ENCODE measurements at regions not wholly inside any gene's neighbourhood (a gene's known extent, or its start where the extent isn't known, plus 50 kb on each side); places are given as distances from the start of the nearest gene placed in this dataset.
"Not testable (repeated sequence)": the region's sequence is repeated elsewhere in the genome, so short reads cannot be mapped to it uniquely, and the experiment has no call there.

DNA sequence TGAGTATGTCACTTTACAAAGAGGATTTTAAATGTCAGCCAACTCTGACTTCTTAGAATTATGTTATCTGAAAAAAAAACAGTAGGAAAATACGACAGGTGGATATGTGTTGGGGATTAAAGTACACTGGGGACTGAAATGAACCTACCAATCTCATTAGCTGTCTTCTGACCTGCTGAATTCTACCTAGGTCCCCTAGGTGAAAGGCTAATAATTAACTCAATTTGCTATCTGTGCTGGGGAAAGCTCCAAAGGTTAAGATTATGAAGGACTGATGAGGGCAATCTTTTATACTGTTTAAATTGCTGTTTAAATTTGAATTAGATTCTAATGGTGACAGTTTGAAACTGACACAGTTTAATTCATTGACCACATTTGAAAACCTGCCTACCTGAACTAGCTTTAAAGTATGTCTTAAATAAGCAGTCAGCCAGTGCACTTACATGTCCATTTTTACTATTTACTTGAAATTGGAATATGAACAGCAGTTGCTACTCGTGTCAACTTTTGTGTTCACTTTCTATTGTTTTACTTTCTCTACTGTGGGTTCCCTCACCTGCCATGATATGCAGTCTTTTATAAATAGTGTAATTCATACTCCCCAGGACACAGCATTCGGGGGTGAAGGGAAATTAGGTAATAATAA lies 977.3 kb downstream of the C4orf33 start:
- no peaks in the 10 kb centered on the region for H3K27me3 ChIP-seq (replicated peaks; ENCODE audit: insufficient read depth)
- H3K4me3 ChIP-seq, result no peak overlapping the region
- no peak overlapping the region for H3K27ac ChIP-seq
- H3K79me2 ChIP-seq (ENCODE audit: insufficient read depth), result no peaks in the 10 kb centered on the region
- in situ Hi-C loops (cut with MboI), result no loop called here
- no peak overlapping the region for H2AFZ ChIP-seq
- WGBS, 2 experiments (ENCODE audit: low coverage in 1 of 2, low lambda C conversion rate in 2 of 2, missing lambda C conversion rate in 2 of 2), result 1 to 2% methylated on average over 3 of the region's 3 CpGs
- no peaks in the 10 kb centered on the region for H3F3A ChIP-seq (ENCODE audit: insufficient read depth)
- H4K20me1 ChIP-seq (ENCODE audit: insufficient read depth), result no peaks in the 10 kb centered on the region
- H3K36me3 ChIP-seq (ENCODE audit: low read depth), result no peaks in the 10 kb centered on the region
- H3K4me2 ChIP-seq (ENCODE audit: unreplicated experiment), result no peak overlapping the region
- H3K4me1 ChIP-seq (ENCODE audit: insufficient read depth), result no peaks in the 10 kb centered on the region
- no peaks in the 10 kb centered on the region for H3K9me3 ChIP-seq (ENCODE audit: low read depth)
- TF ChIP-seq EZH2phosphoT487 (IDR thresholded peaks at IDR 0.05; ENCODE audit: insufficient read depth, low read depth), result no peak
- no peak for TF ChIP-seq EZH2 (IDR thresholded peaks at IDR 0.05; ENCODE audit: insufficient read depth, poor library complexity, severe bottlenecking)
- DNase-seq, result no peak
- no peaks in the 10 kb centered on the region for H3K9me2 ChIP-seq (ENCODE audit: insufficient read depth)
- no peak overlapping the region for H3K9ac ChIP-seq

GRCh38 chr4:130074096-130074495 lies 978.1 kb downstream of the C4orf33 start:
- Histone ChIP-seq H3K9ac (no peak overlapping the region), H3K36me3 (ENCODE audit: low read depth) (no peaks in the 10 kb centered on the region), H3K4me2 (ENCODE audit: unreplicated experiment) (no peak overlapping the region), H3K27me3 (replicated peaks; ENCODE audit: insufficient read depth) (no peaks in the 10 kb centered on the region), H3K9me3 (ENCODE audit: low read depth) (no peaks in the 10 kb centered on the region), H3F3A (ENCODE audit: insufficient read depth) (no peaks in the 10 kb centered on the region), H3K4me1 (ENCODE audit: insufficient read depth) (no peaks in the 10 kb centered on the region), H3K27ac (no peak overlapping the region), H4K20me1 (ENCODE audit: insufficient read depth) (no peaks in the 10 kb centered on the region), H3K9me2 (ENCODE audit: insufficient read depth) (no peaks in the 10 kb centered on the region), H3K4me3 (no peak overlapping the region), H3K79me2 (ENCODE audit: insufficient read depth) (no peaks in the 10 kb centered on the region), H2AFZ (no peak overlapping the region)
- DNase-seq, result no peak
- TF ChIP-seq EZH2 (IDR thresholded peaks at IDR 0.05; ENCODE audit: insufficient read depth, poor library complexity, severe bottlenecking), result no peak
- no peak for TF ChIP-seq EZH2phosphoT487 (IDR thresholded peaks at IDR 0.05; ENCODE audit: insufficient read depth, low read depth)
- in situ Hi-C loops (cut with MboI), result no loop called here
- WGBS, 2 experiments (ENCODE audit: low coverage in 1 of 2, low lambda C conversion rate in 2 of 2, missing lambda C conversion rate in 2 of 2), result 30% methylated on average over 5 of the region's 5 CpGs

- no peak overlapping the region for H2AFZ ChIP-seq
- H3K36me3 ChIP-seq (ENCODE audit: low read depth), result no peaks in the 10 kb centered on the region
- no peaks in the 10 kb centered on the region for H4K20me1 ChIP-seq (ENCODE audit: insufficient read depth)
- WGBS, 2 experiments (ENCODE audit: low coverage in 1 of 2, low lambda C conversion rate in 2 of 2, missing lambda C conversion rate in 2 of 2), result 0 to 11% methylated on average over 1 of the region's 1 CpG
- no peak for DNase-seq
- H3K27ac ChIP-seq, result no peak overlapping the region
- H3F3A ChIP-seq (ENCODE audit: insufficient read depth), result no peaks in the 10 kb centered on the region
- H3K27me3 ChIP-seq (replicated peaks; ENCODE audit: insufficient read depth), result no peaks in the 10 kb centered on the region
- no peaks in the 10 kb centered on the region for H3K9me3 ChIP-seq (ENCODE audit: low read depth)
- H3K4me1 ChIP-seq (ENCODE audit: insufficient read depth), result no peaks in the 10 kb centered on the region
- TF ChIP-seq EZH2phosphoT487 (IDR thresholded peaks at IDR 0.05; ENCODE audit: insufficient read depth, low read depth) (no peak), EZH2 (IDR thresholded peaks at IDR 0.05; ENCODE audit: insufficient read depth, poor library complexity, severe bottlenecking) (no peak)
- no peaks in the 10 kb centered on the region for H3K79me2 ChIP-seq (ENCODE audit: insufficient read depth)
- in situ Hi-C loops (cut with MboI), result no loop called here
- no peak overlapping the region for H3K9ac ChIP-seq
- no peak overlapping the region for H3K4me2 ChIP-seq (ENCODE audit: unreplicated experiment)
- H3K4me3 ChIP-seq, result no peak overlapping the region
- no peaks in the 10 kb centered on the region for H3K9me2 ChIP-seq (ENCODE audit: insufficient read depth)
Observed at GRCh38 chr4:130077275-130077674, 981.3 kb downstream of the C4orf33 start.

- H3F3A ChIP-seq (ENCODE audit: insufficient read depth); H3K9me3 ChIP-seq (ENCODE audit: low read depth); H3K4me2 ChIP-seq (ENCODE audit: unreplicated experiment); H3K9me2 ChIP-seq (ENCODE audit: insufficient read depth); H3K27me3 ChIP-seq (replicated peaks; ENCODE audit: insufficient read depth); H3K27ac ChIP-seq; H3K36me3 ChIP-seq (ENCODE audit: low read depth); H4K20me1 ChIP-seq (ENCODE audit: insufficient read depth); H2AFZ ChIP-seq; H3K79me2 ChIP-seq (ENCODE audit: insufficient read depth); DNase-seq; H3K9ac ChIP-seq; H3K4me1 ChIP-seq (ENCODE audit: insufficient read depth); H3K4me3 ChIP-seq; in situ Hi-C loops (cut with MboI): not testable (repeated sequence)
- WGBS, 2 experiments (ENCODE audit: low coverage in 1 of 2, low lambda C conversion rate in 2 of 2, missing lambda C conversion rate in 2 of 2), result 8 to 9% methylated on average over 2 of the region's 2 CpGs
Observed at GRCh38 chr4:130079027-130079426, 983.1 kb downstream of the C4orf33 start.

DNA sequence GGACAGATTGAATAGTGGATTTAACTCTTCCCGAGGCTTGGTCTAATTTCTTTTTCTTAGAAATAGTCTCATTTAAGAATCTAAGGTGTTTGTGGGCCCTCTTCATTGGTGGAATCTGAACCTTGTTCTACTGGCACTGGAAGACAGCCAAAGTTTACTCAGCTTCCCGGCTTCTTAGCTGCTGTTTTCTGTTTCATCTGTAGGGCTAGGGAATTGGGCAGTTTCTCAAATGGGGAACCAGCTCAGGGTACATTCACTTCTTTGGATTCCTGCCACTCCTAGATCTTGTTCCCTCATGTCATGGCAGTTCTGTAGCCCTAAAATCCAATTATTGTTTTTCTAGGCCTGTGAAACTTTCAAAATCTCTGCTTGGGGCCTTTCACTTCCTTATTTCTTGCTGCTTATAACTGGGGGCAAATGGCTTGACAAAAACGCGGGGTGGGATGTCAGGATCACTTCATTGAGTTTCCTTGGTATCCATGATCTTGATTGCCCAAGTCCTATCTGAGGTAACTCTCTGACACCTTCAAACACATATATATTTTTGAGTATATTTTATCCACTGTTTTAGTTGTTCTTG lies 985.0 kb downstream of the C4orf33 start:
- Histone ChIP-seq H4K20me1 (ENCODE audit: insufficient read depth) (no peaks in the 10 kb centered on the region), H3F3A (ENCODE audit: insufficient read depth) (no peaks in the 10 kb centered on the region), H3K27me3 (replicated peaks; ENCODE audit: insufficient read depth) (no peaks in the 10 kb centered on the region), H3K4me1 (ENCODE audit: insufficient read depth) (no peaks in the 10 kb centered on the region), H3K79me2 (ENCODE audit: insufficient read depth) (no peaks in the 10 kb centered on the region), H3K9me2 (ENCODE audit: insufficient read depth) (no peaks in the 10 kb centered on the region), H3K36me3 (ENCODE audit: low read depth) (no peaks in the 10 kb centered on the region), H3K4me3 (no peak overlapping the region), H3K9me3 (ENCODE audit: low read depth) (no peaks in the 10 kb centered on the region), H3K4me2 (ENCODE audit: unreplicated experiment) (no peak overlapping the region), H3K27ac (no peak overlapping the region), H3K9ac (no peak overlapping the region), H2AFZ (no peak overlapping the region)
- 21 to 25% methylated on average over 4 of the region's 4 CpGs for WGBS, 2 experiments (ENCODE audit: low coverage in 1 of 2, low lambda C conversion rate in 2 of 2, missing lambda C conversion rate in 2 of 2)
- no peak for DNase-seq
- in situ Hi-C loops (cut with MboI), result no loop called here
- TF ChIP-seq EZH2 (IDR thresholded peaks at IDR 0.05; ENCODE audit: insufficient read depth, poor library complexity, severe bottlenecking), result no peak
- no peak for TF ChIP-seq EZH2phosphoT487 (IDR thresholded peaks at IDR 0.05; ENCODE audit: insufficient read depth, low read depth)

Data from GM23248 (cell line).